ENCODE measurements at regions not wholly inside any gene's neighbourhood (a gene's known extent, or its start where the extent isn't known, plus 50 kb on each side); places are given as distances from the start of the nearest gene placed in this dataset.

DNA sequence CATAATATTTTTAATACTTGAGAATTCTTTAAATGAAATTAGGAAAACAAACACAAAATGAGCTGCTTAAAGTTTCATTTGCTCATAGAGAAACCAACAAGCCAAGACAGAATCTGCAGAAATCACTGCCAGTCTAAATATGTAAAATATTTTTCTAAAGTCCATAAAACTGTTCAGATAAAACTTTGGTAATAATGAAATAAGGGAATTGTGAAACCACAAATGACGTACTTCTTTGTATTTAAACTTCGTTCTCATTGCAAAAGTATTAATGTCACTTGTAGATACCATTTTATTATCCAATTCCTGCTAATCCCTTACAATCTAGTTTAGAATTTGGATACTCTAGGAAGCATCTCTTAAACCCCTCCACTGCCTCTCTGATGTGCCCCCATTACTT is 234.5 kb upstream of the NEGR1 start:
- Histone ChIP-seq H3K27me3 (ENCODE audit: control insufficient read depth, insufficient read depth, low read length) (no peaks in the 10 kb centered on the region), H3K27ac (ENCODE audit: low read depth, low read length) (no peak overlapping the region), H3K9me3 (ENCODE audit: control insufficient read depth, insufficient read depth, low read length) (no peaks in the 10 kb centered on the region), H3K4me3 (ENCODE audit: low read depth, low read length) (no peak overlapping the region)
- no peak for DNase-seq (ENCODE audit: low read depth, low spot score)
- ChIA-PET CTCF (no interaction called here), POLR2A (no interaction called here)
- TF ChIP-seq, protein P1, sequence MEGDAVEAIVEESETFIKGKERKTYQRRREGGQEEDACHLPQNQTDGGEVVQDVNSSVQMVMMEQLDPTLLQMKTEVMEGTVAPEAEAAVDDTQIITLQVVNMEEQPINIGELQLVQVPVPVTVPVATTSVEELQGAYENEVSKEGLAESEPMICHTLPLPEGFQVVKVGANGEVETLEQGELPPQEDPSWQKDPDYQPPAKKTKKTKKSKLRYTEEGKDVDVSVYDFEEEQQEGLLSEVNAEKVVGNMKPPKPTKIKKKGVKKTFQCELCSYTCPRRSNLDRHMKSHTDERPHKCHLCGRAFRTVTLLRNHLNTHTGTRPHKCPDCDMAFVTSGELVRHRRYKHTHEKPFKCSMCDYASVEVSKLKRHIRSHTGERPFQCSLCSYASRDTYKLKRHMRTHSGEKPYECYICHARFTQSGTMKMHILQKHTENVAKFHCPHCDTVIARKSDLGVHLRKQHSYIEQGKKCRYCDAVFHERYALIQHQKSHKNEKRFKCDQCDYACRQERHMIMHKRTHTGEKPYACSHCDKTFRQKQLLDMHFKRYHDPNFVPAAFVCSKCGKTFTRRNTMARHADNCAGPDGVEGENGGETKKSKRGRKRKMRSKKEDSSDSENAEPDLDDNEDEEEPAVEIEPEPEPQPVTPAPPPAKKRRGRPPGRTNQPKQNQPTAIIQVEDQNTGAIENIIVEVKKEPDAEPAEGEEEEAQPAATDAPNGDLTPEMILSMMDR (IDR thresholded peaks at IDR 0.05; ENCODE audit: low read depth, low read length): no peak

DNA sequence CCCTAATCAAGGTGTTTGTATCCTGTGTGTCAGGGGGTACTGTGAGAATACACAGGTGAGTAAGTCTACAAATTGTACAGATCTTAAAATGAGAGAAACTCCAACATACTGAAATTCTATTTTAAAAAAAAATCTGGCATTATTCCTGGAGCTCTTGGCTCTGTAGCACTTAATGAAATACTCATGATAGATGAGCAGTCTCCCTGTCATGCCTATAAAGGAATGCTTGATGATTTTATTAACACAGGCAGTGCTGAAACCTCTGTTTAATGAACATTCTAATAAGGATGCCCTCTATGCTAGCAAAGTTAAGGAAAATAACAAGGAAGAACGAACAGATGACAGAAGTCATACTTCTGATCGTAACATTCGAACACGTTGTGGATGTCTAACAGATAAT is 233.9 kb upstream of the NEGR1 start:
- no peak overlapping the region for H3K4me3 ChIP-seq (ENCODE audit: low read depth, low read length)

DNA sequence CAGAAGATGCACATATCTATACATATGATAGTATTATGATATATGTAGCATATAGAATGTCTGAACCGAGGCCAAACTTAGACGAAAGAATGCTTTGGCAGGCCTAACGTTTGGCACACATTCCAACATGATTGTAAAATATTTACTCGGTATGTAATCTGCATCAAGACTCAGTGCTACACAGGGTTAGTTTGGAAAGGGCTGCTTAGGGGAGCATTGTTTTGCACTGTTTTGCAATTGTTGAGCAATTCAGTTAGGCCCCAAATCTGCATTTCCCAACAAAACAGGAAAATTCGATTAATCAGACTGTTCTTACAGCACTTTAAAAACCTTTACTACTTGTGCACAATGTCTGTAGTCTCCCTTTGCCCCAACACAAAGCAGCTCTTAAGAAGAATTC is 216.0 kb upstream of the NEGR1 start:
- Histone ChIP-seq H3K9me3 (ENCODE audit: control insufficient read depth, insufficient read depth, low read length) (no peaks in the 10 kb centered on the region), H3K27me3 (ENCODE audit: control insufficient read depth, insufficient read depth, low read length) (no peaks in the 10 kb centered on the region), H3K4me3 (ENCODE audit: low read depth, low read length) (no peak overlapping the region), H3K27ac (ENCODE audit: low read depth, low read length) (no peak overlapping the region)
- no peak for DNase-seq (ENCODE audit: low read depth, low spot score)
- CTCF ChIA-PET: no interaction called here
- POLR2A ChIA-PET: interaction anchor here (0.7 kb wide), 1 partner anchor 151 kb away, joined by 4 read pairs; no protein-coding TSS in a partner anchor
- TF ChIP-seq, protein P1 (IDR thresholded peaks at IDR 0.05; ENCODE audit: low read depth, low read length): no peak

More for the DNA sequence above, 233.9 kb upstream of the NEGR1 start:
- POLR2A ChIA-PET: no interaction called here
- TF ChIP-seq, protein P1 (IDR thresholded peaks at IDR 0.05; ENCODE audit: low read depth, low read length): no peak
- H3K9me3 ChIP-seq (ENCODE audit: control insufficient read depth, insufficient read depth, low read length): no peaks in the 10 kb centered on the region
- no peak overlapping the region for H3K27ac ChIP-seq (ENCODE audit: low read depth, low read length)
- no peak for DNase-seq (ENCODE audit: low read depth, low spot score)
- CTCF ChIA-PET: no interaction called here
- no peaks in the 10 kb centered on the region for H3K27me3 ChIP-seq (ENCODE audit: control insufficient read depth, insufficient read depth, low read length)

DNA sequence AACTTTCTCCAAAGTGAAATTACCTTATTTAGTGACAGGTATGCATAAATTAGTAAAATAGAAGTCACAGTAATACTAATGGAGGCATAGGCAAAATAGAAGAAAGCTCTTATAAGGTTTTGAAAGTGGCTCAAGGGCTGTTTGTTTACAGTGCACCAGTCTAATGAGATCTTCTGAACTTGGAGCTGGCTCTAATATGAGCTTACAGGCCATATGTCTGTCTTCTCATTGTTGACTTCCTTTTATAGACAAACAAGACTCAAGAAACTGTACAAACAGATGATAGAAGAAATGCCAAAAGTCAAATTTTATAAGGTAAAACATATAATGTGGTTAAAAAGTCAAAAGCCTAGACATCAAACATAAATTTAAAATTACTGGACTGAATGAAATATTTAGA is 207.5 kb upstream of the NEGR1 start:
- Histone ChIP-seq H3K9me3 (ENCODE audit: control insufficient read depth, insufficient read depth, low read length) (no peaks in the 10 kb centered on the region), H3K27me3 (ENCODE audit: control insufficient read depth, insufficient read depth, low read length) (no peaks in the 10 kb centered on the region), H3K27ac (ENCODE audit: low read depth, low read length) (no peak overlapping the region), H3K4me3 (ENCODE audit: low read depth, low read length) (no peak overlapping the region)
- CTCF ChIA-PET: no interaction called here
- POLR2A ChIA-PET: no interaction called here
- TF ChIP-seq, protein P1 (IDR thresholded peaks at IDR 0.05; ENCODE audit: low read depth, low read length): no peak
- DNase-seq (ENCODE audit: low read depth, low spot score): no peak

DNA sequence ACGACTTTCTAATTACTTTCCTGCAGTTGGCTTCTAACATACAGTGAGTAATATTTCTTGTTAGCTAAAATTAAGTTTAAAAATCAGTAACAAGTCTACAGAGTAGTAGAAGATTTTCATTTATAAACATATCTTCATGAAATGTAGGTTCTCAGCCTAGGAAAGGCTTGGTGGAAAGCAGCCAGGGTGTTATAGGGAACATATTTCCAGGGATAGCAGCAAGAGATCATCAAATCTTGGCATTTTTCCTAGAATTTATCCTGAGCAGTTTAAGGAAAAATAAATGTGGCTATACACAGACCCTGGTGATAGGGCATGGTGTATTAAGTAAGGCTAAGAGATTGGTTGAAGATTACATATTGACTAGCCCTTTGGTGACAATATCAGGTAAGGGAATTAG is 203.5 kb upstream of the NEGR1 start:
- DNase-seq (ENCODE audit: low read depth, low spot score): peak; percentile 15
- Histone ChIP-seq H3K27ac (ENCODE audit: low read depth, low read length) (no peak overlapping the region), H3K9me3 (ENCODE audit: control insufficient read depth, insufficient read depth, low read length) (no peaks in the 10 kb centered on the region), H3K27me3 (ENCODE audit: control insufficient read depth, insufficient read depth, low read length) (no peaks in the 10 kb centered on the region), H3K4me3 (ENCODE audit: low read depth, low read length) (no peak overlapping the region)
- ChIA-PET POLR2A (no interaction called here), CTCF (interaction anchor here (0.9 kb wide), 1 partner anchor 201 kb away, joined by 3 read pairs; no protein-coding TSS in a partner anchor)
- TF ChIP-seq, protein P1 (IDR thresholded peaks at IDR 0.05; ENCODE audit: low read depth, low read length): no peak
